Gastrocnemius medialis (tissue), 4 donors: ENCODE measurements at regions not wholly inside any gene's neighbourhood (a gene's known extent, or its start where the extent isn't known, plus 50 kb on each side); places are given as distances from the start of the nearest gene placed in this dataset.

Experiments used
- POLR2A ChIP-seq, 2 donors: fragments of 450-650 bp; IDR thresholded peaks; one replicate each; pipeline ENCODE4 v1.6.1; 2017; ENCODE audit warnings: antibody characterized with exemption in 2 of 2, mild to moderate bottlenecking in 2 of 2, moderate library complexity in 2 of 2
- TF ChIP-seq, protein P1 (sequence below), 5 experiments: fragments of 450-650 bp in 3 of 5; fragments of 200-600 bp in 2 of 5; sonication (generic) in 2 of 5; IDR thresholded peaks in 4 of 5; conservative IDR thresholded peaks in 1 of 5; 1 replicate in 4 of 5; 2 replicates in 1 of 5; pipeline ENCODE4 v1.5.1; 2016 to 2019; ENCODE audit warnings: antibody characterized with exemption in 5 of 5, mild to moderate bottlenecking in 3 of 5, moderate library complexity in 3 of 5

DNA sequence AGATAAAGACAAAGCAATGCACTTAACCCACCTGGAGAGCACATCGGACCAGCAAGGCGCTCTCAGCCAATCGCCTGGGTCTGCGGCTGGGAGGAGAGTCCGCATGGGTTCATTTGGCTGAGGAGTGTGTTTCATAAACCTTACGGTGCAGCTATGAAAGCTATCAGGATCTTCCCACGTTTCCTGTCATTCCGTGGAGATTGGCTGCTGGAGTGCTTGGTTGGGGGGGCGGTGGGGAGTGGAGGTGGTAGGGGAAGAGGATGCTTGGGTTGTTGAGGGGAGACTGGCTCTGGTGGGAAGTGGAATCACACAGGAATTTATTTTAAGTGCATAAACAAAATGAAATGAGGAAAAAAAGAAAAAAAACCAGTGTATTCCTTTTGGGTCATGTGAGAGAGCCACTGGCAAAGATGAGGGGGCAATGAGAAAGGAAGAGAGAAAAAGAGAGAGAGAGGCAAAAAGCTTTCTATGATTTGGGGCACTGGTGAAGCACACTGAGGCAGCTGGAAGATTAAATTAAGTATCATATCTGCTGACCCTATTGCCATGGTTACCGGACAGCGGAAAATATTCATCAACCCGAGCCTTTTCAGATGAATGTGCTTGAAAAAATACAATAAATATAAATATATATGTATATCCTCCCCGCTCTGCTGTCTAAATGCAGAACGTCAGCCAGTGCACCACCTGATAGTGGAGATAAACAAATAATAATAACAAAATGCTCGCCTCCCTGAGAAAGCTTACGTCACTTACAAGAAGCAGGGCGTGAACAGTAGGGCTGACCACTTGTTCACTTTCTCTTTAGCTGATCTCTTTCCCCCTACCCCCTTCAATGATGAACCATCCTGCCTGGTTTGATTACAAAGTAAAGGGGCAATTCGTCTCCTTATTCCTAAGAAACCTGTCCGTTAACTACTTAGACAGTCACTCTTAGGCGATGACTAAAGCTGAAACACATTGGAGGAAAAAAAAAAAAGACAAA lies 457.0 kb upstream of the ZFHX3 start:
- TF ChIP-seq, protein P1, sequence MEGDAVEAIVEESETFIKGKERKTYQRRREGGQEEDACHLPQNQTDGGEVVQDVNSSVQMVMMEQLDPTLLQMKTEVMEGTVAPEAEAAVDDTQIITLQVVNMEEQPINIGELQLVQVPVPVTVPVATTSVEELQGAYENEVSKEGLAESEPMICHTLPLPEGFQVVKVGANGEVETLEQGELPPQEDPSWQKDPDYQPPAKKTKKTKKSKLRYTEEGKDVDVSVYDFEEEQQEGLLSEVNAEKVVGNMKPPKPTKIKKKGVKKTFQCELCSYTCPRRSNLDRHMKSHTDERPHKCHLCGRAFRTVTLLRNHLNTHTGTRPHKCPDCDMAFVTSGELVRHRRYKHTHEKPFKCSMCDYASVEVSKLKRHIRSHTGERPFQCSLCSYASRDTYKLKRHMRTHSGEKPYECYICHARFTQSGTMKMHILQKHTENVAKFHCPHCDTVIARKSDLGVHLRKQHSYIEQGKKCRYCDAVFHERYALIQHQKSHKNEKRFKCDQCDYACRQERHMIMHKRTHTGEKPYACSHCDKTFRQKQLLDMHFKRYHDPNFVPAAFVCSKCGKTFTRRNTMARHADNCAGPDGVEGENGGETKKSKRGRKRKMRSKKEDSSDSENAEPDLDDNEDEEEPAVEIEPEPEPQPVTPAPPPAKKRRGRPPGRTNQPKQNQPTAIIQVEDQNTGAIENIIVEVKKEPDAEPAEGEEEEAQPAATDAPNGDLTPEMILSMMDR (IDR thresholded peaks at IDR 0.05 in 4 of 5, conservative IDR thresholded peaks at IDR 0.05 in 1 of 5), result no peak
- TF ChIP-seq POLR2A (IDR thresholded peaks at IDR 0.05), result no peak
